Stomach (tissue), 8 donors: ENCODE measurements at regions not wholly inside any gene's neighbourhood (a gene's known extent, or its start where the extent isn't known, plus 50 kb on each side); places are given as distances from the start of the nearest gene placed in this dataset.

ENCODE experiments used
- DNase-seq, 2 donors: peaks; one replicate each; pipeline versions ENCODE4 v3.0.0 to v3.0.0-alpha.2; 2013 to 2019
- H3K27ac ChIP-seq, 5 donors: fragments of 200-600 bp in 4 of 5; sonication (generic) in 4 of 5; one replicate each; pipeline ENCODE4 v1.5.1; 2013 to 2019; ENCODE audit warnings: mild to moderate bottlenecking in 1 of 5, moderate library complexity in 1 of 5
- H3K27me3 ChIP-seq, 3 donors: fragments of 200-600 bp; sonication (generic); one replicate each; pipeline ENCODE4 v1.5.1; 2017 to 2019; ENCODE audit warnings: mixed run types in 1 of 3
- H3K36me3 ChIP-seq, 4 donors: fragments of 200-600 bp; sonication (generic); 1 replicate in 3 of 4; 2 replicates in 1 of 4; pipeline ENCODE4 v1.5.1; 2016 to 2019
- H3K4me1 ChIP-seq, 4 donors: fragments of 200-600 bp; sonication (generic); one replicate each; pipeline ENCODE4 v1.5.1; 2016 to 2019
- H3K4me3 ChIP-seq, 4 donors: fragments of 200-600 bp; sonication (generic) in 3 of 4; one replicate each; pipeline ENCODE4 v1.5.1; 2016 to 2019; ENCODE audit warnings: mild to moderate bottlenecking in 1 of 4
- H3K9me3 ChIP-seq, 4 donors: fragments of 200-600 bp; sonication (generic); one replicate each; pipeline ENCODE4 v1.5.1; 2016 to 2019
- CTCF ChIP-seq, 7 experiments: fragments of 450-650 bp in 4 of 7; fragments of 200-600 bp in 3 of 7; sonication (generic) in 3 of 7; IDR thresholded peaks; one replicate each; pipeline ENCODE4 v1.5.1; 2016 to 2019; ENCODE audit warnings: antibody characterized with exemption in 7 of 7, control low read depth in 2 of 7, mild to moderate bottlenecking in 1 of 7
- EP300 ChIP-seq: sonication (generic); formaldehyde crosslinking; IDR thresholded peaks from one replicate; pipeline ENCODE4 v1.6.1; 2017; ENCODE audit warnings: antibody characterized with exemption
- POLR2A ChIP-seq, 4 donors: fragments of 450-650 bp; IDR thresholded peaks; one replicate each; pipeline ENCODE4 v1.6.1; 2016; ENCODE audit warnings: antibody characterized with exemption in 4 of 4, control low read depth in 2 of 4, mild to moderate bottlenecking in 1 of 4, moderate library complexity in 1 of 4
- POLR2AphosphoS5 ChIP-seq, 3 donors: sonication (generic); formaldehyde crosslinking; IDR thresholded peaks; one replicate each; pipeline ENCODE4 v1.6.1; 2016; ENCODE audit warnings: antibody characterized with exemption in 3 of 3
- WGBS, 5 donors: extraction: QIAGEN DNeasy Blood & Tissue Kit in 3 of 5; methylation state at CpG; one replicate each; pipeline versions ENCODE4 v1.1.5 to v1.1.7; 2013 to 2018; 5-methylcytosine and 5-hydroxymethylcytosine counted together
- intact Hi-C: fragments of 100-400 bp; cut with DNase I; formaldehyde crosslinking; loops from one replicate; pipeline ENCODE4 v1.15.1; 2023; ENCODE audit warnings: low total_unique reads
- donor health status: healthy with polysubstance abuse.
- donor health status: Bipolar disorder and iron deficiency.
- donor health status: healthy.

GRCh38 chr3:35864871-35865270 is 225.5 kb downstream of the ARPP21 start:
- Histone ChIP-seq H3K9me3 (no peaks in the 10 kb centered on the region), H3K27ac (no peak overlapping the region), H3K36me3 (no peaks in the 10 kb centered on the region), H3K27me3 (no peaks in the 10 kb centered on the region), H3K4me3 (no peak overlapping the region), H3K4me1 (no peaks in the 10 kb centered on the region)
- DNase-seq, result no peak
- intact Hi-C loops, result no loop called here
- 86 to 92% (median 90%) methylated on average over 2 of the region's 2 CpGs for WGBS, 5 donors
- no peak for TF ChIP-seq POLR2A (IDR thresholded peaks at IDR 0.05)

DNA sequence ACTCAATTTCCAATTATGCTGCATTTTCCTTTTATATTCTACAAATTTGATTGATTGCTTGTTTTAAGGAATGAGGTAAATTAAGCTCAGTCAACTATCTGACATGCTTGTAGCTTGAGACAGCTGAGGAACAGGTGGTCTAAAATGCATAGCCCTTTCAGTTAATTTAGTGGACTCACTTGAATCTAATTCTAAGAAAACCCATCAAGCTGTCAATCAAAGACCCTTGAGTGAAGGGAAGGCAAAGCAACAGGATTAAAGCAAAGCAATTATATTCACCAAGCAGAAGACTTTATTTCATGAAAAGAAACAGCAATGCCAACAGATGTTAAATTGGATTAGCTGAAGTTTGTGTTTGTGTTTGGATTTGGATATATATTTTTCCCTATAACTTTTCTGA is 228.5 kb downstream of the ARPP21 start:
- no peaks in the 10 kb centered on the region for H3K36me3 ChIP-seq
- no peaks in the 10 kb centered on the region for H3K27me3 ChIP-seq
- no peak overlapping the region for H3K4me3 ChIP-seq
- no peak overlapping the region for H3K27ac ChIP-seq
- no peaks in the 10 kb centered on the region for H3K4me1 ChIP-seq
- TF ChIP-seq EP300, result no peak
- no peak for TF ChIP-seq POLR2A (IDR thresholded peaks at IDR 0.05)
- TF ChIP-seq POLR2AphosphoS5 (IDR thresholded peaks at IDR 0.05), result no peak
- no peak for TF ChIP-seq CTCF (IDR thresholded peaks at IDR 0.05)
- intact Hi-C loops, result no loop called here
- DNase-seq, result no peak
- H3K9me3 ChIP-seq, result no peaks in the 10 kb centered on the region

- no peak for DNase-seq
Observed at GRCh38 chr3:35871009-35871408, 231.7 kb downstream of the ARPP21 start.

GRCh38 chr3:35883929-35884328 is 244.6 kb downstream of the ARPP21 start:
- Histone ChIP-seq H3K4me1 (no peaks in the 10 kb centered on the region), H3K4me3 (no peak overlapping the region), H3K36me3 (no peaks in the 10 kb centered on the region), H3K9me3 (peaks cover 0 to 27% (median 13%) of the 10 kb centered on the region in 4 donors), H3K27me3 (no peaks in the 10 kb centered on the region), H3K27ac (no peak overlapping the region)
- peak in 1 of 2 donors; percentile 11 for DNase-seq
- intact Hi-C loops, result no loop called here
- TF ChIP-seq POLR2AphosphoS5 (IDR thresholded peaks at IDR 0.05), result no peak
- TF ChIP-seq CTCF (IDR thresholded peaks at IDR 0.05), result no peak
- TF ChIP-seq POLR2A (IDR thresholded peaks at IDR 0.05), result no peak
- no peak for TF ChIP-seq EP300
- 17 to 48% (median 31%) methylated on average over 1 of the region's 1 CpG for WGBS, 5 donors

More at GRCh38 chr3:35871009-35871408, 231.7 kb downstream of the ARPP21 start:
- H3K36me3 ChIP-seq, result no peaks in the 10 kb centered on the region
- no peak overlapping the region for H3K27ac ChIP-seq
- no peak for TF ChIP-seq POLR2A (IDR thresholded peaks at IDR 0.05)
- no peak for TF ChIP-seq POLR2AphosphoS5 (IDR thresholded peaks at IDR 0.05)
- TF ChIP-seq EP300, result no peak
- no peak for TF ChIP-seq CTCF (IDR thresholded peaks at IDR 0.05)
- no peak overlapping the region for H3K4me3 ChIP-seq
- no peaks in the 10 kb centered on the region for H3K27me3 ChIP-seq
- H3K4me1 ChIP-seq, result no peaks in the 10 kb centered on the region
- H3K9me3 ChIP-seq, result no peaks in the 10 kb centered on the region
- intact Hi-C loops, result no loop called here
- WGBS, 5 donors, result 36 to 53% (median 38%) methylated on average over 4 of the region's 4 CpGs

- H3K36me3 ChIP-seq, result no peaks in the 10 kb centered on the region
- H3K4me1 ChIP-seq, result no peaks in the 10 kb centered on the region
- intact Hi-C loops, result no loop called here
- TF ChIP-seq EP300 (no peak), CTCF (IDR thresholded peaks at IDR 0.05) (no peak), POLR2AphosphoS5 (IDR thresholded peaks at IDR 0.05) (no peak), POLR2A (IDR thresholded peaks at IDR 0.05) (no peak)
- H3K4me3 ChIP-seq, result no peak overlapping the region
- no peak overlapping the region for H3K27ac ChIP-seq
- 79 to 87% (median 85%) methylated on average over 5 of the region's 5 CpGs for WGBS, 5 donors
- no peak for DNase-seq
- no peaks in the 10 kb centered on the region for H3K9me3 ChIP-seq
- no peaks in the 10 kb centered on the region for H3K27me3 ChIP-seq
Observed at GRCh38 chr3:35894735-35895134, 255.4 kb downstream of the ARPP21 start.
